ENCODE measurements at regions not wholly inside any gene's neighbourhood (a gene's known extent, or its start where the extent isn't known, plus 50 kb on each side); places are given as distances from the start of the nearest gene placed in this dataset.

DNA sequence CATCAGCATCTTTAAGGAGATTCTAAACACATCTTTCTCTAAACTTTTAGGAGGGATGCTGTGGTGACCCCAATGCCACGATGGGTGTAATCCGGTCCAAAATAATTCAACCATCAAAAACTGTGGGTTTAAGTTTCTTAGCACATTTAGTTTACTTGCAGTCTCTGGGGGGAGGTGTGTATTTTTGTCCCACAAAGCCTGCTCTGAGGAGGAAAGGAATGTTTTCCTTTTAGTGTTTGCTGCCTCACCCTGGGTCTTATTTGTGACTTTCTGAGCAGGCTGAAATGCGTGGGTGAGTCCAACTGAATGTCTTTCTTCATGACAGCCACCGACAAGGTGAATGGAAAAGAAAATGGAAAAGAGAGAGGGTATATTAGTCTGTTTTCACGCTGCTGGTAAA is 1324.7 kb downstream of the AACS start:
- no peak for ATAC-seq
- no peaks in the 10 kb centered on the region for H3K4me1 Mint-ChIP-seq
- Histone ChIP-seq H3K36me3 (ENCODE audit: control insufficient read depth, insufficient read depth, low read length) (no peaks in the 10 kb centered on the region), H3K27ac (ENCODE audit: low read length) (no peak overlapping the region), H3K27me3 (ENCODE audit: control insufficient read depth, insufficient read depth, low read length) (no peaks in the 10 kb centered on the region), H3K9me3 (ENCODE audit: control insufficient read depth, insufficient read depth, low read length) (no peaks in the 10 kb centered on the region), H3K4me1 (ENCODE audit: control insufficient read depth, insufficient read depth, low read length) (no peaks in the 10 kb centered on the region), H3K4me3 (ENCODE audit: low read length) (no peak overlapping the region)
- no peak overlapping the region for H3K4me3 Mint-ChIP-seq
- H3K36me3 Mint-ChIP-seq, result peaks cover 2% of the 10 kb centered on the region
- no peak for DNase-seq
- no peak overlapping the region for H3K27ac Mint-ChIP-seq
- H3K27me3 Mint-ChIP-seq (ENCODE audit: low read depth in 2 of 2), result no peaks in the 10 kb centered on the region
- H3K9me3 Mint-ChIP-seq, result peaks cover 0 to 6% of the 10 kb centered on the region in 2 donors
- intact Hi-C loops (cut with micrococcal nuclease), result no loop called here
- TF ChIP-seq, protein P1, sequence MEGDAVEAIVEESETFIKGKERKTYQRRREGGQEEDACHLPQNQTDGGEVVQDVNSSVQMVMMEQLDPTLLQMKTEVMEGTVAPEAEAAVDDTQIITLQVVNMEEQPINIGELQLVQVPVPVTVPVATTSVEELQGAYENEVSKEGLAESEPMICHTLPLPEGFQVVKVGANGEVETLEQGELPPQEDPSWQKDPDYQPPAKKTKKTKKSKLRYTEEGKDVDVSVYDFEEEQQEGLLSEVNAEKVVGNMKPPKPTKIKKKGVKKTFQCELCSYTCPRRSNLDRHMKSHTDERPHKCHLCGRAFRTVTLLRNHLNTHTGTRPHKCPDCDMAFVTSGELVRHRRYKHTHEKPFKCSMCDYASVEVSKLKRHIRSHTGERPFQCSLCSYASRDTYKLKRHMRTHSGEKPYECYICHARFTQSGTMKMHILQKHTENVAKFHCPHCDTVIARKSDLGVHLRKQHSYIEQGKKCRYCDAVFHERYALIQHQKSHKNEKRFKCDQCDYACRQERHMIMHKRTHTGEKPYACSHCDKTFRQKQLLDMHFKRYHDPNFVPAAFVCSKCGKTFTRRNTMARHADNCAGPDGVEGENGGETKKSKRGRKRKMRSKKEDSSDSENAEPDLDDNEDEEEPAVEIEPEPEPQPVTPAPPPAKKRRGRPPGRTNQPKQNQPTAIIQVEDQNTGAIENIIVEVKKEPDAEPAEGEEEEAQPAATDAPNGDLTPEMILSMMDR (IDR thresholded peaks at IDR 0.05), result no peak
- 85% methylated on average over 4 of the region's 5 CpGs for WGBS (ENCODE audit: insufficient coverage)

DNA sequence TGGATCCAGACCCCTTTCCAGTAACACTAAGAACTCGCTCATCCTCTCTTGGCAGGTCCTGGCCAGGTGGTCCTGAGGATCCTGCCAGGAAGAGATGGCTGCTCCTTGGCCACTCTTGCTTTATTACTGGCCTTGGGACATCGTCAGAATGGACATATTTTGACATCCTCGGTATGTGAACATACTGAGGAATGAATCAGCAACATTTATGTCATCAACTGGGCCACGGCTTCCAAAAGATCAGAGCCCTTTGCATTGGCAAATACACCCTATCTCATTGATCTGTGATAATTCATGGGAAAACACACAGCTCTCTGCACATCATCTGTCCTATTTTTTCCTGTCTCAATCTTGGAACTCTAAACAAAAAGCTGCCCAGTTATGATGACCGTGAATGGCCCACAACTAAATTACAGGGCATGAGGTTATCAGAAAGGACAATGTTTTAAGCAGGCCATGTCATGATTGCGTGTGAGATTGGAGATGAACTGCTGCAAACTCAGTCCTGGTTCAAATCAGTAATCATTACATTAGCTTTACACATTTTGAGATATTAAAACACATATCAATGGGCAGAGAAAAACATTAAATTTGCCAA is 1325.8 kb downstream of the AACS start:
- Histone ChIP-seq H3K27ac (ENCODE audit: low read length) (no peak overlapping the region), H3K36me3 (ENCODE audit: control insufficient read depth, insufficient read depth, low read length) (no peaks in the 10 kb centered on the region), H3K27me3 (ENCODE audit: control insufficient read depth, insufficient read depth, low read length) (no peaks in the 10 kb centered on the region), H3K9me3 (ENCODE audit: control insufficient read depth, insufficient read depth, low read length) (no peaks in the 10 kb centered on the region), H3K4me1 (ENCODE audit: control insufficient read depth, insufficient read depth, low read length) (no peaks in the 10 kb centered on the region), H3K4me3 (ENCODE audit: low read length) (no peak overlapping the region)
- Mint-ChIP-seq H3K27me3 (ENCODE audit: low read depth in 2 of 2) (no peaks in the 10 kb centered on the region), H3K4me3 (no peak overlapping the region), H3K27ac (no peak overlapping the region), H3K4me1 (no peaks in the 10 kb centered on the region), H3K36me3 (peaks cover 5% of the 10 kb centered on the region), H3K9me3 (peaks cover 0 to 6% of the 10 kb centered on the region in 2 donors)
- 74% methylated on average over 6 of the region's 6 CpGs for WGBS (ENCODE audit: insufficient coverage)
- TF ChIP-seq, protein P1 (IDR thresholded peaks at IDR 0.05), result no peak
- no peak for DNase-seq
- no peak for ATAC-seq
- intact Hi-C loops (cut with micrococcal nuclease), result no loop called here

DNA sequence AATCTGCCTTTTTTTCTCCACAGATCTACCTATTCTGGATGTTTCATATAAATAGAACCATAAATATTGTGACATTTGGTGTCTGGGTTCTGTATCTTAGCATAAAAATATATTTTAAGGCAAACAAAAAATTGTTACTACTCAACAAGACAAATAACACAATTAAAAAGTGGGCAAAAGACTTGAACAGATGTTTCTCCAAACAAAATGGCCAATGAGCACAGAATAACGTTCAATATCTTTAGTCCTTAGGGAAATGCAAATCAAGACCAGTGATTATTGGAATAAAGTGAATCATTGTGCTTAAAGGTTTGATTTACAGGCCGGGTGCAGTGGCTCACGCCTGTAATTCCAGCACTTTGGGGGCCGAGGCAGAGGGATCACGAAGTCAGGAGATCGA is 1331.3 kb downstream of the AACS start:
- Mint-ChIP-seq H3K27ac (no peak overlapping the region), H3K9me3 (peaks cover 4% of the 10 kb centered on the region in 2 donors), H3K27me3 (ENCODE audit: low read depth in 2 of 2) (no peaks in the 10 kb centered on the region), H3K4me1 (no peaks in the 10 kb centered on the region), H3K36me3 (peaks cover 5% of the 10 kb centered on the region), H3K4me3 (no peak overlapping the region)
- WGBS (ENCODE audit: insufficient coverage), result 93% methylated on average over 6 of the region's 6 CpGs
- TF ChIP-seq, protein P1 (IDR thresholded peaks at IDR 0.05), result no peak
- Histone ChIP-seq H3K27ac (ENCODE audit: low read length) (no peak overlapping the region), H3K27me3 (ENCODE audit: control insufficient read depth, insufficient read depth, low read length) (no peaks in the 10 kb centered on the region), H3K36me3 (ENCODE audit: control insufficient read depth, insufficient read depth, low read length) (no peaks in the 10 kb centered on the region), H3K4me3 (ENCODE audit: low read length) (no peak overlapping the region), H3K9me3 (ENCODE audit: control insufficient read depth, insufficient read depth, low read length) (no peaks in the 10 kb centered on the region), H3K4me1 (ENCODE audit: control insufficient read depth, insufficient read depth, low read length) (no peaks in the 10 kb centered on the region)
- no peak for DNase-seq
- intact Hi-C loops (cut with micrococcal nuclease), result no loop called here
- ATAC-seq, result no peak

DNA sequence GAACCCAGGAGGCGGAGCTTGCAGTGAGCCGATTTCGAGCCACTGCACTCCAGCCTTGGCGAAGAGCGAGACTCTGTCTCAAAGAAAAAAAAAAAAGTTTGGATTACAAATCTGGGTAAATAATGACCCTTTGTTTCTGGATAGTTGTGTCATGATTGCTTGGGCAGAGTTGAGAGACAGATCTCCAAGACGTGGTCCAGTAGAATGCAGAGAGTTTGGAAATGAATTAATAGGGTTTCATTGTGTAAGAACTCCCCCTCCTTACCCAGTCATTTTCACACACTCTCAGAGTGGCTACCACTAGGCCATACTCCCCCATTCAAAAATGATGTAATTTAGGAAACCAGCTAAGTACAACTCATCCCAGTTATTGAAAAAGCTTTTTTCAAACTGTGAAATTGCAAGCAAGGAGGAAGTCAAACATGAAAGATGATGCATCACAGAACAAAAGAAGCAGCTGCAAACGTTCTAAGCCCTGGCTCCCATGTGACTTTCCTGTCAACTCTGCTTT is 1331.9 kb downstream of the AACS start:
- no peak for ATAC-seq
- TF ChIP-seq, protein P1 (IDR thresholded peaks at IDR 0.05), result no peak
- Mint-ChIP-seq H3K36me3 (peaks cover 5% of the 10 kb centered on the region), H3K27me3 (ENCODE audit: low read depth in 2 of 2) (no peaks in the 10 kb centered on the region), H3K4me1 (no peaks in the 10 kb centered on the region), H3K27ac (no peak overlapping the region), H3K4me3 (no peak overlapping the region), H3K9me3 (peaks cover 4% of the 10 kb centered on the region in 2 donors)
- H3K27me3 ChIP-seq (ENCODE audit: control insufficient read depth, insufficient read depth, low read length), result no peaks in the 10 kb centered on the region
- H3K27ac ChIP-seq (ENCODE audit: low read length), result no peak overlapping the region
- no peak overlapping the region for H3K4me3 ChIP-seq (ENCODE audit: low read length)
- H3K9me3 ChIP-seq (ENCODE audit: control insufficient read depth, insufficient read depth, low read length), result no peaks in the 10 kb centered on the region
- WGBS (ENCODE audit: insufficient coverage), result 86% methylated on average over 6 of the region's 7 CpGs
- no peaks in the 10 kb centered on the region for H3K36me3 ChIP-seq (ENCODE audit: control insufficient read depth, insufficient read depth, low read length)
- H3K4me1 ChIP-seq (ENCODE audit: control insufficient read depth, insufficient read depth, low read length), result no peaks in the 10 kb centered on the region
- intact Hi-C loops (cut with micrococcal nuclease), result no loop called here
- no peak for DNase-seq

All from natural killer cell (primary cell).